ENCODE measurements at regions not wholly inside any gene's neighbourhood (a gene's known extent, or its start where the extent isn't known, plus 50 kb on each side); places are given as distances from the start of the nearest gene placed in this dataset.

DNA sequence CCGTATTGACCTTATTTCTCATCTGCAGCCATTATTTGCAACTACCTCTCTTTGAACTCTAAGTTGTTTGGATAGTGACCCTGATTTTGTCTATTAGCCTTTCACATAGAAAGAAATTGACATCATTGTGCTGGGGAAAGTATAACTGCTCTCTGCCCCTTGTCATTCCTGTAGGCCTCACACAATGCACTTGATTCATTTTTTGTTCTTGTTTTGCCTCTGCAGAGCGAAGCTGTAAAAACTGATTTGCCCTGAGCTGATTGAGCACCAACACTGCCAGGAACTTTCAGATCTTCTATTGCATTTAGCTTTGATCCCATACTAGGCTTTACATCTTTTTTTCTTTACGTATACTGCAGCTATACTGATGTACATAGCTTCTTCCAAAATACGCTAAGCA is 167.2 kb upstream of the PTBP2 start:
- TF ChIP-seq ZNF677 (tag by site-specific recombination; IDR thresholded peaks at IDR 0.05) (no peak), ZNF571 (tag by site-specific recombination; IDR thresholded peaks at IDR 0.05) (no peak), ZNF280C (tag by site-specific recombination; IDR thresholded peaks at IDR 0.05) (no peak), ZNF48 (tag by site-specific recombination; IDR thresholded peaks at IDR 0.05) (no peak), SCRT1 (tag by site-specific recombination; IDR thresholded peaks at IDR 0.05; ENCODE audit: borderline replicate concordance) (no peak), ZNF473 (tag by site-specific recombination; IDR thresholded peaks at IDR 0.05) (no peak), KLF8 (tag by site-specific recombination; IDR thresholded peaks at IDR 0.05) (no peak), ZNF558 (tag by site-specific recombination; IDR thresholded peaks at IDR 0.05) (no peak), ZNF518A (tag by site-specific recombination; conservative IDR thresholded peaks at IDR 0.05; ENCODE audit: low read depth) (no peak), ZNF10 (tag by site-specific recombination; IDR thresholded peaks at IDR 0.05) (no peak), ZNF521 (tag by site-specific recombination; IDR thresholded peaks at IDR 0.05) (no peak), ZBTB7A (tag by site-specific recombination; IDR thresholded peaks at IDR 0.05; ENCODE audit: low read depth) (no peak), TRIM28 (IDR thresholded peaks at IDR 0.05; ENCODE audit: borderline replicate concordance, low read length) (no peak), ZBTB48 (tag by site-specific recombination; IDR thresholded peaks at IDR 0.05) (no peak)
- ChIA-PET CTCF (interaction anchor here (1.2 kb wide), 1 partner anchor 76 kb away, joined by 3 read pairs; no protein-coding TSS in a partner anchor), POLR2A (no interaction called here)
- Histone ChIP-seq H3K27ac (ENCODE audit: extremely low read depth, low read depth, low read length) (no peak overlapping the region), H3K4me3 (ENCODE audit: low read depth, low read length) (no peak overlapping the region), H3K4me1 (ENCODE audit: control insufficient read depth, insufficient read depth, low read length) (no peaks in the 10 kb centered on the region), H3K9me3 (ENCODE audit: control insufficient read depth, insufficient read depth, low read depth, low read length) (no peaks in the 10 kb centered on the region), H3K36me3 (ENCODE audit: control insufficient read depth in 2 of 2, insufficient read depth in 1 of 2, low read length in 2 of 2) (no peaks in the 10 kb centered on the region)

DNA sequence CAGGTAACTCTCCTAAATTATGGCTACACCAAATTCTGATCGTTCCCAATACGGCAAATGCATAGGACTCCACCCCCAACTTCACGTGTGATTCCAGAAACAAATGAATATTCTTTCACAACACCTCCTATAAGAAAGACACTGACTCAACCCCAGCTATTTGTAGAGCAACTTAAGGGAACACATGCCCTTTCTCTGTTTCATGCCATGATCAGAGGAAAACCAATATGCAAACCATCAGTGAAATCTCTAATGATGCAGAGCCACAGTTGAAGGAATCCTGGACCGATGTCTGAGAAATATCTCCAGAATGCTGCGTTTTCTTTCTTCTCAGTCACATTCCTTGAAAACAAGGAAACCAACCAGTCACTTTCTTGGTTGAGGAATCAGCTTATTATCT is 164.2 kb upstream of the PTBP2 start:
- Histone ChIP-seq H3K4me1 (ENCODE audit: control insufficient read depth, insufficient read depth, low read length) (no peaks in the 10 kb centered on the region), H3K36me3 (ENCODE audit: control insufficient read depth in 2 of 2, insufficient read depth in 1 of 2, low read length in 2 of 2) (no peaks in the 10 kb centered on the region), H3K4me3 (ENCODE audit: low read depth, low read length) (no peak overlapping the region), H3K27ac (ENCODE audit: extremely low read depth, low read depth, low read length) (no peak overlapping the region), H3K9me3 (ENCODE audit: control insufficient read depth, insufficient read depth, low read depth, low read length) (no peaks in the 10 kb centered on the region)
- ChIA-PET POLR2A (no interaction called here), CTCF (interaction anchor here (0.6 kb wide), 1 partner anchor 1256 kb away, joined by 4 read pairs; no protein-coding TSS in a partner anchor)
- TF ChIP-seq ZNF639 (tag by site-specific recombination; IDR thresholded peaks at IDR 0.05) = no peak
- TF ChIP-seq ZNF843 (tag by site-specific recombination; IDR thresholded peaks at IDR 0.05) = no peak

Measured in HEK293 (cell line).